GM18951 (cell line): ENCODE measurements at regions not wholly inside any gene's neighbourhood (a gene's known extent, or its start where the extent isn't known, plus 50 kb on each side); places are given as distances from the start of the nearest gene placed in this dataset.

Experiments used
- POLR2A ChIP-seq: IDR thresholded peaks from 4 replicates; pipeline ENCODE4 v1.6.1; 2011; ENCODE audit warnings: mild to moderate bottlenecking; ENCODE audit not compliant: insufficient read length, insufficient read depth; ENCODE audit errors: extremely low read depth
- in situ Hi-C: fragments of 300-500 bp; cut with MboI; formaldehyde crosslinking; loops from one replicate; pipeline ENCODE4 v1.12.0; 2022; ENCODE audit warnings: low sequenced_read_pairs, mixed read lengths, inconsistent platforms; ENCODE audit not compliant: unreplicated experiment

- no peak for TF ChIP-seq POLR2A
- in situ Hi-C loops: no loop called here
Measured at GRCh38 chr3:124113485-124113884, 121.6 kb upstream of the ROPN1 start.

- in situ Hi-C loops: no loop called here
- no peak for TF ChIP-seq POLR2A
Measured at GRCh38 chr3:124115279-124115678, 123.4 kb upstream of the ROPN1 start.

- no peak for TF ChIP-seq POLR2A
- in situ Hi-C loops: no loop called here
Measured at GRCh38 chr3:124115956-124116355, 124.0 kb upstream of the ROPN1 start.

GRCh38 chr3:124116906-124117305, 125.0 kb upstream of the ROPN1 start:
- TF ChIP-seq POLR2A: no peak
- in situ Hi-C loops: no loop called here

GRCh38 chr3:124117486-124117885, 125.6 kb upstream of the ROPN1 start:
- in situ Hi-C loops: no loop called here
- no peak for TF ChIP-seq POLR2A

GRCh38 chr3:124118397-124118796, 126.5 kb upstream of the ROPN1 start:
- no peak for TF ChIP-seq POLR2A
- in situ Hi-C loops: no loop called here

- in situ Hi-C loops: no loop called here
- TF ChIP-seq POLR2A: no peak
Measured at GRCh38 chr3:124119056-124119716, 127.3 kb upstream of the ROPN1 start.

- no peak for TF ChIP-seq POLR2A
- in situ Hi-C loops: no loop called here
Measured at GRCh38 chr3:124121379-124122312, 129.7 kb upstream of the ROPN1 start.

GRCh38 chr3:124125315-124125714, 133.4 kb upstream of the ROPN1 start:
- TF ChIP-seq POLR2A: no peak
- in situ Hi-C loops: no loop called here

GRCh38 chr3:124126436-124127023, 134.6 kb upstream of the ROPN1 start:
- TF ChIP-seq POLR2A: no peak
- in situ Hi-C loops: no loop called here

GRCh38 chr3:124131158-124131557, 139.2 kb upstream of the ROPN1 start:
- TF ChIP-seq POLR2A: no peak
- in situ Hi-C loops: no loop called here

GRCh38 chr3:124131580-124131979, 139.7 kb upstream of the ROPN1 start:
- in situ Hi-C loops: no loop called here
- TF ChIP-seq POLR2A: no peak

GRCh38 chr3:124132813-124133212, 140.9 kb upstream of the ROPN1 start:
- no peak for TF ChIP-seq POLR2A
- in situ Hi-C loops: no loop called here
